HepG2 (cell line): ENCODE measurements at regions not wholly inside any gene's neighbourhood (a gene's known extent, or its start where the extent isn't known, plus 50 kb on each side); places are given as distances from the start of the nearest gene placed in this dataset.

ENCODE experiments used
- ATAC-seq: fragments of 200-7000 bp; cut with Tn5 transposase; 3 replicates; pipeline ENCODE4 v1.9.1; 2020; ENCODE audit warnings: mild to moderate bottlenecking, moderate library complexity
- BruUV-seq: library from RNA; stranded (reverse); fragments of 400-500 nt; replicated peaks from 2 replicates; lab custom pipeline; 2021; lab: Mats Ljungman, UMichigan
- CTCF ChIA-PET: fragments of 300-600 bp; formaldehyde crosslinking; extraction: SDS; loops from one replicate; lab custom pipeline; 2021; ENCODE audit warnings: low total read pairs, inconsistent platforms, low intra/inter-chr PET ratio; lab: Yijun Ruan, JAX
- POLR2A ChIA-PET: fragments of 350-600 bp; sonication (Branson Sonifier 250); formaldehyde crosslinking; loops from one replicate; lab custom pipeline; 2020; ENCODE audit warnings: antibody characterized with exemption, inconsistent platforms; lab: Yijun Ruan, JAX
- DNase-seq: peaks from one replicate; pipeline ENCODE4 v3.0.0-alpha.2; 2015; ENCODE audit warnings: low spot score
- FAIRE-seq: peaks from 3 replicates; lab custom pipeline; 2011; peaks lifted over from hg19 to GRCh38; lab: Jason Lieb, UNC
- H2AFZ ChIP-seq: one replicate; pipeline ENCODE4 v1.6.1; 2011; ENCODE audit warnings: low read length, inconsistent platforms
- H3K27ac ChIP-seq: fragments of 300-600 bp; 3 replicates; pipeline ENCODE4 v1.8.0; 2011; ENCODE audit warnings: mixed run types, mild to moderate bottlenecking, mixed read lengths, low read length, inconsistent platforms; ENCODE audit not compliant: insufficient read depth; ENCODE audit errors: extremely low read length
- H3K27me3 ChIP-seq, 2 experiments: fragments of 200-600 bp in 1 of 2; 2 replicates in 1 of 2; 3 replicates in 1 of 2; pipeline versions ENCODE4 v1.6.0 to v1.8.0; 2011; ENCODE audit warnings: low read length in 2 of 2, mild to moderate bottlenecking in 2 of 2, moderate library complexity in 2 of 2, inconsistent platforms in 1 of 2; ENCODE audit not compliant: insufficient read depth in 2 of 2, control insufficient read depth in 1 of 2
- H3K36me3 ChIP-seq, 2 experiments: fragments of 200-600 bp in 1 of 2; replicated peaks in 1 of 2; 2 replicates in 1 of 2; 3 replicates in 1 of 2; pipeline versions ENCODE4 v1.5.1 to v1.8.0; 2011; ENCODE audit warnings: low read length in 2 of 2, inconsistent platforms in 1 of 2; ENCODE audit not compliant: insufficient read depth in 2 of 2, control insufficient read depth in 1 of 2
- H3K4me1 ChIP-seq: 2 replicates; pipeline ENCODE4 v1.5.1; 2012; ENCODE audit warnings: low read length, inconsistent platforms; ENCODE audit not compliant: insufficient read depth
- H3K4me2 ChIP-seq: 2 replicates; pipeline ENCODE4 v1.6.0; 2011; ENCODE audit warnings: low read depth, low read length, inconsistent platforms
- H3K4me3 ChIP-seq, 3 experiments: fragments of 200-600 bp in 1 of 3; sonication (generic), shearing (Covaris generic) in 1 of 3; replicated peaks in 1 of 3; 2 replicates each; pipeline ENCODE4 v1.5.1; 2011 to 2016; ENCODE audit warnings: low read length in 3 of 3, inconsistent platforms in 2 of 3, low read depth in 2 of 3, mild to moderate bottlenecking in 2 of 3, control low read depth in 1 of 3, mixed read lengths in 1 of 3; ENCODE audit not compliant: insufficient read depth in 1 of 3
- H3K79me2 ChIP-seq: one replicate; pipeline ENCODE4 v1.6.1; 2011; ENCODE audit warnings: low read length, inconsistent platforms; ENCODE audit not compliant: insufficient read depth
- H3K9ac ChIP-seq: 2 replicates; pipeline ENCODE4 v1.6.0; 2011; ENCODE audit warnings: mild to moderate bottlenecking, low read depth, low read length, inconsistent platforms; ENCODE audit not compliant: insufficient read depth
- H3K9me3 ChIP-seq: 2 replicates; pipeline ENCODE4 v1.5.1; 2012; ENCODE audit warnings: mild to moderate bottlenecking, low read length
- H4K20me1 ChIP-seq: 2 replicates; pipeline ENCODE4 v1.6.0; 2011; ENCODE audit warnings: inconsistent platforms, mild to moderate bottlenecking, low read length, moderate library complexity; ENCODE audit not compliant: insufficient read depth
- ATAD3A ChIP-seq: sonication (generic); formaldehyde crosslinking; IDR thresholded peaks from 2 replicates; pipeline ENCODE4 v1.4.0; 2020; ENCODE audit warnings: missing genetic modification reagents
- BRF2 ChIP-seq: sonication (generic); formaldehyde crosslinking; IDR thresholded peaks from 2 replicates; pipeline ENCODE4 v1.8.1; 2022; ENCODE audit warnings: mild to moderate bottlenecking, missing genetic modification reagents
- GATAD1 ChIP-seq: IDR thresholded peaks from 2 replicates; pipeline ENCODE4 v1.6.1; 2016; ENCODE audit warnings: missing genetic modification reagents, missing compliant biosample characterization
- HNF4G ChIP-seq, 2 experiments: sonication (generic) in 1 of 2; formaldehyde crosslinking in 1 of 2; IDR thresholded peaks; 2 replicates each; pipeline versions ENCODE4 v1.4.0 to v1.6.1; 2011 to 2020; ENCODE audit warnings: borderline replicate concordance in 2 of 2, low read depth in 2 of 2, mild to moderate bottlenecking in 2 of 2, low read length in 1 of 2, missing genetic modification reagents in 1 of 2, moderate library complexity in 1 of 2
- KDM4B ChIP-seq: sonication (generic); formaldehyde crosslinking; IDR thresholded peaks from 2 replicates; pipeline ENCODE4 v1.4.0; 2020; ENCODE audit warnings: missing genetic modification reagents
- RAD21 ChIP-seq: fragments of 450-650 bp; formaldehyde crosslinking; IDR thresholded peaks from 2 replicates; pipeline ENCODE4 v1.5.0; 2020; ENCODE audit warnings: mild to moderate bottlenecking
- SALL2 ChIP-seq: sonication (generic); formaldehyde crosslinking; IDR thresholded peaks from 2 replicates; pipeline ENCODE4 v1.8.1; 2023; ENCODE audit warnings: mild to moderate bottlenecking, missing genetic modification reagents, inconsistent platforms
- SIX1 ChIP-seq: sonication (generic); formaldehyde crosslinking; IDR thresholded peaks from 2 replicates; pipeline ENCODE4 v1.4.0; 2020; ENCODE audit warnings: missing genetic modification reagents, borderline replicate concordance
- SYNCRIP ChIP-seq: fragments of 200-400 bp; formaldehyde crosslinking; IDR thresholded peaks from 2 replicates; pipeline ENCODE4 v1.6.1; 2018; ENCODE audit warnings: mild to moderate bottlenecking, low read depth, low read length; ENCODE audit not compliant: insufficient read depth
- TBX3 ChIP-seq: fragments of 450-650 bp; IDR thresholded peaks from 2 replicates; pipeline ENCODE4 v1.6.1; 2017; ENCODE audit warnings: antibody characterized with exemption, mild to moderate bottlenecking, inconsistent platforms, borderline replicate concordance
- THRA ChIP-seq: sonication (generic); formaldehyde crosslinking; IDR thresholded peaks from 2 replicates; pipeline ENCODE4 v1.4.0; 2020; ENCODE audit warnings: missing genetic modification reagents, borderline replicate concordance
- ZNF383 ChIP-seq: sonication (generic); formaldehyde crosslinking; IDR thresholded peaks from 2 replicates; pipeline ENCODE4 v1.4.0; 2020; ENCODE audit warnings: missing genetic modification reagents, mild to moderate bottlenecking, borderline replicate concordance
- ZNF430 ChIP-seq: sonication (generic); formaldehyde crosslinking; IDR thresholded peaks from 2 replicates; pipeline ENCODE4 v1.9.0; 2021; ENCODE audit warnings: mild to moderate bottlenecking, missing genetic modification reagents
- ZNF713 ChIP-seq: sonication (generic); formaldehyde crosslinking; IDR thresholded peaks from 2 replicates; pipeline ENCODE4 v1.4.0; 2020; ENCODE audit warnings: mild to moderate bottlenecking, missing genetic modification reagents
- WGBS: methylation state at CpG from one replicate; pipeline ENCODE4 v1.1.6; 2017; ENCODE audit warnings: low lambda C conversion rate; 5-methylcytosine and 5-hydroxymethylcytosine counted together
- in situ Hi-C: cut with HindIII; loops from 2 replicates; pipeline ENCODE4 v1.10.0; 2017; ENCODE audit warnings: low pct_unique_long_range_greater_than_20kb; ENCODE audit not compliant: extremely low pct_ligation_motif_present
- intact Hi-C: fragments of 100-400 bp; cut with micrococcal nuclease; formaldehyde crosslinking; loops from one replicate; pipeline ENCODE4 v1.10.0; 2022; ENCODE audit not compliant: unreplicated experiment
- TF ChIP-seq, protein P1 (sequence below): sonication (generic); formaldehyde crosslinking; IDR thresholded peaks from 2 replicates; pipeline ENCODE4 v1.9.0; 2021; ENCODE audit warnings: mild to moderate bottlenecking, missing genetic modification reagents
- TF ChIP-seq, protein P2 (sequence below): sonication (generic); formaldehyde crosslinking; IDR thresholded peaks from 2 replicates; pipeline ENCODE4 v1.4.0; 2020; ENCODE audit warnings: missing genetic modification reagents, low read depth, mild to moderate bottlenecking, borderline replicate concordance

DNA sequence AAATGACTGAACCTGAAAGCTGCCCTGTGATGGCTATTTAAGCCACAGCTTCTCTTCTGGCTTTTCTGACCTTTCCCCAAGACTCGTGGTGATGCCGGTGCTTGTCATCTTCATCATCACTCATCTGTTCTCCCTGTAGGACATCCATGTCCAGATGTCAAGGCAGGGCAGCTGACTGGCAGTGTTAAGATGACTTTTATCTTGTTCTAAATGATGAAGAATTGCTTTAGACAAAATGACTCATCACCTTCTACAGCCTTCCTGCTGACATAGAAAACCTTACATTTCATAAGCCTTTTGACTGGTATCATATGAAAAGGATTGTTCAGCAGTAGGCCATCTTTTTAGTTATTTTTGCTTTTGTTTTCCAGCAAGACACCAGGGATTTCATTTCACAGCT, 67.0 kb upstream of the GPR149 start:
- BruUV-seq = no TSS peak
- Histone ChIP-seq H4K20me1 (no peaks in the 10 kb centered on the region), H3K4me1 (no peaks in the 10 kb centered on the region), H3K79me2 (no peaks in the 10 kb centered on the region), H3K36me3 (no peaks in the 10 kb centered on the region), H3K9ac (no peak overlapping the region), H3K9me3 (no peaks in the 10 kb centered on the region), H3K4me2 (no peak overlapping the region), H3K27ac (no peak overlapping the region), H3K27me3 (no peaks in the 10 kb centered on the region), H3K4me3 (no peak overlapping the region), H2AFZ (no peak overlapping the region)
- DNase-seq (no peak), FAIRE-seq (no peak), ATAC-seq (no peak)
- POLR2A ChIA-PET = no interaction called here
- 38% methylated on average over 2 of the region's 2 CpGs for WGBS
- intact Hi-C loops (no loop called here), in situ Hi-C loops (no loop called here)
- CTCF ChIA-PET = no interaction called here
- TF ChIP-seq GATAD1 = no peak
- no peak for TF ChIP-seq ZNF713
- TF ChIP-seq HNF4G (IDR thresholded peaks at IDR 0.05; ENCODE audit: borderline replicate concordance, low read depth, low read length) = no peak
- TF ChIP-seq HNF4G (CRISPR knock-in tag; IDR thresholded peaks at IDR 0.05; ENCODE audit: borderline replicate concordance, low read depth) = no peak
- TF ChIP-seq, protein P1, sequence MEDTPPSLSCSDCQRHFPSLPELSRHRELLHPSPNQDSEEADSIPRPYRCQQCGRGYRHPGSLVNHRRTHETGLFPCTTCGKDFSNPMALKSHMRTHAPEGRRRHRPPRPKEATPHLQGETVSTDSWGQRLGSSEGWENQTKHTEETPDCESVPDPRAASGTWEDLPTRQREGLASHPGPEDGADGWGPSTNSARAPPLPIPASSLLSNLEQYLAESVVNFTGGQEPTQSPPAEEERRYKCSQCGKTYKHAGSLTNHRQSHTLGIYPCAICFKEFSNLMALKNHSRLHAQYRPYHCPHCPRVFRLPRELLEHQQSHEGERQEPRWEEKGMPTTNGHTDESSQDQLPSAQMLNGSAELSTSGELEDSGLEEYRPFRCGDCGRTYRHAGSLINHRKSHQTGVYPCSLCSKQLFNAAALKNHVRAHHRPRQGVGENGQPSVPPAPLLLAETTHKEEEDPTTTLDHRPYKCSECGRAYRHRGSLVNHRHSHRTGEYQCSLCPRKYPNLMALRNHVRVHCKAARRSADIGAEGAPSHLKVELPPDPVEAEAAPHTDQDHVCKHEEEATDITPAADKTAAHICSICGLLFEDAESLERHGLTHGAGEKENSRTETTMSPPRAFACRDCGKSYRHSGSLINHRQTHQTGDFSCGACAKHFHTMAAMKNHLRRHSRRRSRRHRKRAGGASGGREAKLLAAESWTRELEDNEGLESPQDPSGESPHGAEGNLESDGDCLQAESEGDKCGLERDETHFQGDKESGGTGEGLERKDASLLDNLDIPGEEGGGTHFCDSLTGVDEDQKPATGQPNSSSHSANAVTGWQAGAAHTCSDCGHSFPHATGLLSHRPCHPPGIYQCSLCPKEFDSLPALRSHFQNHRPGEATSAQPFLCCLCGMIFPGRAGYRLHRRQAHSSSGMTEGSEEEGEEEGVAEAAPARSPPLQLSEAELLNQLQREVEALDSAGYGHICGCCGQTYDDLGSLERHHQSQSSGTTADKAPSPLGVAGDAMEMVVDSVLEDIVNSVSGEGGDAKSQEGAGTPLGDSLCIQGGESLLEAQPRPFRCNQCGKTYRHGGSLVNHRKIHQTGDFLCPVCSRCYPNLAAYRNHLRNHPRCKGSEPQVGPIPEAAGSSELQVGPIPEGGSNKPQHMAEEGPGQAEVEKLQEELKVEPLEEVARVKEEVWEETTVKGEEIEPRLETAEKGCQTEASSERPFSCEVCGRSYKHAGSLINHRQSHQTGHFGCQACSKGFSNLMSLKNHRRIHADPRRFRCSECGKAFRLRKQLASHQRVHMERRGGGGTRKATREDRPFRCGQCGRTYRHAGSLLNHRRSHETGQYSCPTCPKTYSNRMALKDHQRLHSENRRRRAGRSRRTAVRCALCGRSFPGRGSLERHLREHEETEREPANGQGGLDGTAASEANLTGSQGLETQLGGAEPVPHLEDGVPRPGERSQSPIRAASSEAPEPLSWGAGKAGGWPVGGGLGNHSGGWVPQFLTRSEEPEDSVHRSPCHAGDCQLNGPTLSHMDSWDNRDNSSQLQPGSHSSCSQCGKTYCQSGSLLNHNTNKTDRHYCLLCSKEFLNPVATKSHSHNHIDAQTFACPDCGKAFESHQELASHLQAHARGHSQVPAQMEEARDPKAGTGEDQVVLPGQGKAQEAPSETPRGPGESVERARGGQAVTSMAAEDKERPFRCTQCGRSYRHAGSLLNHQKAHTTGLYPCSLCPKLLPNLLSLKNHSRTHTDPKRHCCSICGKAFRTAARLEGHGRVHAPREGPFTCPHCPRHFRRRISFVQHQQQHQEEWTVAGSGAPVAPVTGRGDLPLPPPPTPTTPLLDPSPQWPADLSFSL = no peak
- TF ChIP-seq ATAD3A = no peak
- TF ChIP-seq ZNF383 (CRISPR knock-in tag) = no peak
- no peak for TF ChIP-seq TBX3
- TF ChIP-seq KDM4B (CRISPR knock-in tag) = no peak
- no peak for TF ChIP-seq SALL2
- no peak for TF ChIP-seq THRA (CRISPR knock-in tag)
- no peak for TF ChIP-seq SYNCRIP
- TF ChIP-seq SIX1 = no peak
- TF ChIP-seq RAD21 = no peak
- TF ChIP-seq, protein P2, sequence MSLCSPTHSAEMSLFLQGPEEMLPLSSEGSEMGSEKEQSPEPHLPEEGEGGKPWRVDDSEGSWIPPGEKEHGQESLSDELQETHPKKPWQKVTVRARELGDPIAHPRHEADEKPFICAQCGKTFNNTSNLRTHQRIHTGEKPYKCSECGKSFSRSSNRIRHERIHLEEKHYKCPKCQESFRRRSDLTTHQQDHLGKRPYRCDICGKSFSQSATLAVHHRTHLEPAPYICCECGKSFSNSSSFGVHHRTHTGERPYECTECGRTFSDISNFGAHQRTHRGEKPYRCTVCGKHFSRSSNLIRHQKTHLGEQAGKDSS (CRISPR knock-in tag) = no peak
- no peak for TF ChIP-seq ZNF430 (CRISPR knock-in tag)
- TF ChIP-seq BRF2 (CRISPR knock-in tag) = no peak
